K562 (cell line): ENCODE measurements at regions not wholly inside any gene's neighbourhood (a gene's known extent, or its start where the extent isn't known, plus 50 kb on each side); places are given as distances from the start of the nearest gene placed in this dataset.

Source experiments
- ATAC-seq: fragments of 200-7000 bp; cut with Tn5 transposase; 3 replicates; pipeline ENCODE4 v1.9.1; 2020; ENCODE audit warnings: moderate library complexity
- BruUV-seq: library from RNA; stranded (reverse); fragments of 400-500 nt; replicated peaks from 2 replicates; lab custom pipeline; 2021; lab: Mats Ljungman, UMichigan
- CTCF ChIA-PET: fragments of 300-600 bp; formaldehyde crosslinking; extraction: SDS; loops from one replicate; lab custom pipeline; 2021; ENCODE audit warnings: low intra/inter-chr PET ratio; lab: Yijun Ruan, JAX
- POLR2A ChIA-PET: fragments of 300-600, 350-650 bp; sonication (Branson Sonifier 250); formaldehyde crosslinking; extraction: SDS; loops from one replicate; lab custom pipeline; 2021; ENCODE audit warnings: antibody characterized with exemption, inconsistent platforms; lab: Yijun Ruan, JAX
- DNase-seq, 4 experiments: peaks; one replicate each; pipeline versions ENCODE4 v3.0.0 to v3.0.0-alpha.2; 2011 to 2018; ENCODE audit warnings: low spot score in 3 of 4, mixed read lengths in 3 of 4; ENCODE audit errors: extremely low read depth in 1 of 4
- FAIRE-seq: peaks from 2 replicates; lab custom pipeline; 2011; peaks lifted over from hg19 to GRCh38; lab: Jason Lieb, UNC
- H2AFZ ChIP-seq: 2 replicates; pipeline ENCODE4 v1.6.0; 2011; ENCODE audit warnings: low read depth, low read length, control low read depth, inconsistent platforms
- H3K27ac ChIP-seq: fragments of 200-600 bp; 3 replicates; pipeline ENCODE4 v1.8.0; 2011; ENCODE audit warnings: low read depth, mild to moderate bottlenecking, control low read depth, inconsistent platforms, low read length, moderate library complexity, mixed read lengths; ENCODE audit errors: extremely low read depth
- H3K27me3 ChIP-seq, 2 experiments: fragments of 300-600 bp in 1 of 2; 2 replicates in 1 of 2; 3 replicates in 1 of 2; pipeline versions ENCODE4 v1.6.0 to v1.8.0; 2011; ENCODE audit warnings: inconsistent platforms in 2 of 2, low read length in 2 of 2, mild to moderate bottlenecking in 1 of 2, mixed read lengths in 1 of 2, moderate library complexity in 1 of 2; ENCODE audit not compliant: control insufficient read depth in 2 of 2, insufficient read depth in 2 of 2
- H3K36me3 ChIP-seq: fragments of 300-600 bp; 3 replicates; pipeline ENCODE4 v1.8.0; 2011; ENCODE audit warnings: mild to moderate bottlenecking, low read length, inconsistent platforms; ENCODE audit not compliant: control insufficient read depth, insufficient read depth
- H3K4me1 ChIP-seq, 2 experiments: fragments of 200-600 bp in 1 of 2; replicated peaks in 1 of 2; 2 replicates in 1 of 2; 3 replicates in 1 of 2; pipeline versions ENCODE4 v1.5.1 to v1.8.0; 2011; ENCODE audit warnings: inconsistent platforms in 2 of 2, low read length in 2 of 2, mild to moderate bottlenecking in 1 of 2, mixed read lengths in 1 of 2, moderate library complexity in 1 of 2; ENCODE audit not compliant: control insufficient read depth in 2 of 2, insufficient read depth in 2 of 2
- H3K4me2 ChIP-seq: 2 replicates; pipeline ENCODE4 v1.6.1; 2011; ENCODE audit warnings: low read length, control low read depth, inconsistent platforms, mixed read lengths; ENCODE audit not compliant: insufficient read depth
- H3K4me3 ChIP-seq: fragments of 200-600 bp; sonication (generic), shearing (Covaris generic); 2 replicates; pipeline ENCODE4 v1.5.1; 2016; ENCODE audit warnings: control low read depth, inconsistent platforms
- H3K79me2 ChIP-seq: fragments of 200-600 bp; 3 replicates; pipeline ENCODE4 v1.8.0; 2011; ENCODE audit warnings: low read length, inconsistent platforms; ENCODE audit not compliant: control insufficient read depth, insufficient read depth
- H3K9ac ChIP-seq, 2 experiments: 2 replicates each; pipeline versions ENCODE4 v1.6.0 to v1.6.1; 2011; ENCODE audit warnings: low read depth in 2 of 2, low read length in 2 of 2, control low read depth in 1 of 2, inconsistent platforms in 1 of 2, mild to moderate bottlenecking in 1 of 2, mixed read lengths in 1 of 2; ENCODE audit not compliant: insufficient read depth in 1 of 2
- H3K9me1 ChIP-seq: one replicate; pipeline ENCODE4 v1.6.0; 2011; ENCODE audit warnings: inconsistent platforms, mild to moderate bottlenecking, low read length, moderate library complexity; ENCODE audit not compliant: control insufficient read depth, insufficient read depth
- H3K9me3 ChIP-seq: replicated peaks from 2 replicates; pipeline ENCODE4 v1.5.1; 2011; ENCODE audit warnings: low read depth, low read length, inconsistent platforms; ENCODE audit not compliant: control insufficient read depth, insufficient read depth
- H4K20me1 ChIP-seq: replicated peaks from 2 replicates; pipeline ENCODE4 v1.6.1; 2011; ENCODE audit warnings: low read length, inconsistent platforms, mixed read lengths; ENCODE audit not compliant: control insufficient read depth, insufficient read depth
- BRCA1 ChIP-seq, 2 experiments: fragments of 450-650 bp in 1 of 2; sonication (generic) in 1 of 2; formaldehyde crosslinking in 1 of 2; IDR thresholded peaks; 2 replicates each; pipeline versions ENCODE4 v1.5.0 to v1.6.1; 2017 to 2020; ENCODE audit warnings: mild to moderate bottlenecking in 1 of 2, missing genetic modification reagents in 1 of 2
- MAFG ChIP-seq: fragments of 450-650 bp; conservative IDR thresholded peaks from 2 replicates; pipeline ENCODE4 v1.6.1; 2016; ENCODE audit warnings: missing genetic modification characterization, missing compliant biosample characterization
- NFE2 ChIP-seq: IDR thresholded peaks from 2 replicates; pipeline ENCODE4 v1.6.1; 2014; ENCODE audit warnings: antibody characterized with exemption, low read depth
- SMAD3 ChIP-seq: fragments of 450-650 bp; formaldehyde crosslinking; conservative IDR thresholded peaks from 2 replicates; pipeline ENCODE4 v1.4.0; 2020; ENCODE audit warnings: mild to moderate bottlenecking
- ZNF407 ChIP-seq: fragments of 450-650 bp; IDR thresholded peaks from 2 replicates; pipeline ENCODE4 v1.6.1; 2016; ENCODE audit warnings: low read depth
- WGBS: fragments of 100-300 bp; shearing (Covaris generic); methylation state at CpG from one replicate; pipeline ENCODE4 v1.1.6; 2016; ENCODE audit warnings: low coverage, mixed read lengths; ENCODE audit not compliant: insufficient coverage; ENCODE audit errors: missing lambda C conversion rate; 5-methylcytosine and 5-hydroxymethylcytosine counted together
- in situ Hi-C: fragments of 300-500 bp; cut with MboI; formaldehyde crosslinking; loops from 4 replicates; pipeline ENCODE4 v1.15.0; 2018; ENCODE audit warnings: inconsistent platforms, mixed read lengths
- intact Hi-C: fragments of 100-400 bp; cut with micrococcal nuclease; formaldehyde crosslinking; loops from 2 replicates; pipeline ENCODE4 v1.14.2; 2022

- TF ChIP-seq NFE2 (0 out of 2 replicates have a peak, but pooled peaks have one; percentile 32), ZNF407 (no peak), BRCA1 (IDR thresholded peaks at IDR 0.05) (no peak), BRCA1 (CRISPR knock-in tag; IDR thresholded peaks at IDR 0.05) (no peak), MAFG (tag) (0 out of 2 replicates have a peak, but pooled peaks have one; percentile 10), SMAD3 (CRISPR knock-in tag) (no peak)
- TF ChIP-seq, all 486 proteins: peak for 2
- peaks cover 8 to 33% of the 10 kb centered on the region in 2 experiments; a peak in 4 of 5 replicates for H3K27me3 ChIP-seq
- no peak overlapping the region for H2AFZ ChIP-seq
- ATAC-seq = peak; percentile 45; the same call in 2 of the 3 replicates
- WGBS = 0% methylated on average over 1 of the region's 1 CpG
- ChIA-PET CTCF (no interaction called here), POLR2A (no interaction called here)
- BruUV-seq = no TSS peak
- no peak overlapping the region for H3K4me3 ChIP-seq
- H3K27ac ChIP-seq = no peak overlapping the region
- H3K9me3 ChIP-seq = no peaks in the 10 kb centered on the region
- no peaks in the 10 kb centered on the region; the same call in 1 of the 2 replicates for H4K20me1 ChIP-seq
- DNase-seq = no peak
- no peak overlapping the region for H3K9ac ChIP-seq
- no peaks in the 10 kb centered on the region for H3K9me1 ChIP-seq
- no peak overlapping the region for H3K4me2 ChIP-seq
- H3K79me2 ChIP-seq = no peaks in the 10 kb centered on the region
- H3K4me1 ChIP-seq = no peaks in the 10 kb centered on the region
- in situ Hi-C loops = no loop called here
- H3K36me3 ChIP-seq = no peaks in the 10 kb centered on the region
- intact Hi-C loops = no loop called here
- peak; percentile 15 for FAIRE-seq
Measured at GRCh38 chr6:44696099-44696498, 308.6 kb downstream of the CDC5L start.
